SU-DHL-6 (cell line): ENCODE measurements at regions not wholly inside any gene's neighbourhood (a gene's known extent, or its start where the extent isn't known, plus 50 kb on each side); places are given as distances from the start of the nearest gene placed in this dataset.

ENCODE experiments used
- H2AFZ ChIP-seq: fragments of 200-600 bp; sonication (generic); 2 replicates; pipeline ENCODE4 v1.6.1; 2014; ENCODE audit warnings: low read depth, mild to moderate bottlenecking, moderate library complexity, mixed read lengths, antibody characterized with exemption, low read length; ENCODE audit not compliant: severe bottlenecking
- H3F3A ChIP-seq: fragments of 200-600 bp; shearing (Covaris generic); 2 replicates; pipeline ENCODE4 v1.6.0; 2016; ENCODE audit warnings: antibody characterized with exemption, mild to moderate bottlenecking; ENCODE audit not compliant: insufficient read depth
- H3K27ac ChIP-seq: fragments of 200-600 bp; sonication (generic); 2 replicates; pipeline ENCODE4 v1.5.1; 2016; ENCODE audit warnings: low read depth, mild to moderate bottlenecking, low read length, moderate library complexity, mixed read lengths
- H3K27me3 ChIP-seq: fragments of 200-600 bp; sonication (generic), shearing (Covaris generic); 2 replicates; pipeline ENCODE4 v1.6.0; 2014; ENCODE audit warnings: mild to moderate bottlenecking, low read length
- H3K36me3 ChIP-seq: fragments of 200-600 bp; sonication (generic); 2 replicates; pipeline ENCODE4 v1.6.1; 2014; ENCODE audit warnings: mild to moderate bottlenecking, low read length, mixed read lengths
- H3K4me2 ChIP-seq: fragments of 300-600, 200-600 bp; shearing (Covaris generic), sonication (generic); 2 replicates; pipeline ENCODE4 v1.6.0; 2014; ENCODE audit warnings: low read length, low read depth, mild to moderate bottlenecking; ENCODE audit not compliant: poor library complexity, severe bottlenecking
- H3K4me3 ChIP-seq: fragments of 200-600 bp; sonication (generic); 2 replicates; pipeline ENCODE4 v1.5.1; 2014; ENCODE audit warnings: antibody characterized with exemption, low read length, mild to moderate bottlenecking, mixed read lengths; ENCODE audit not compliant: insufficient read depth, poor library complexity, severe bottlenecking
- H3K79me2 ChIP-seq: fragments of 200-600 bp; sonication (generic); 2 replicates; pipeline ENCODE4 v1.6.1; 2014; ENCODE audit warnings: mild to moderate bottlenecking, low read length, moderate library complexity; ENCODE audit not compliant: insufficient read depth
- H3K9ac ChIP-seq: fragments of 200-600 bp; sonication (generic); 2 replicates; pipeline ENCODE4 v1.7.0; 2014; ENCODE audit warnings: mild to moderate bottlenecking, low read length
- H3K9me2 ChIP-seq: fragments of 200-600 bp; sonication (generic); replicated peaks from 2 replicates; pipeline ENCODE4 v1.6.1; 2014; ENCODE audit warnings: low read length; ENCODE audit not compliant: insufficient read depth
- H3K9me3 ChIP-seq: fragments of 200-600 bp; sonication (generic); 2 replicates; pipeline ENCODE4 v1.6.1; 2014; ENCODE audit warnings: low read length, mixed read lengths; ENCODE audit not compliant: insufficient read depth
- H4K20me1 ChIP-seq: fragments of 200-600 bp; sonication (generic); 2 replicates; pipeline ENCODE4 v1.6.1; 2014; ENCODE audit warnings: low read depth, mild to moderate bottlenecking, antibody characterized with exemption, low read length, moderate library complexity, mixed read lengths
- CTCF ChIP-seq: fragments of 200-600 bp; sonication (generic); IDR thresholded peaks from one replicate; pipeline ENCODE4 v1.5.1; 2017; ENCODE audit warnings: antibody characterized with exemption, mild to moderate bottlenecking, low read length, moderate library complexity; ENCODE audit not compliant: insufficient read depth, poor library complexity, severe bottlenecking
- EZH2phosphoT487 ChIP-seq: fragments of 200-600 bp; sonication (generic), shearing (Covaris generic); conservative IDR thresholded peaks from 2 replicates; pipeline ENCODE4 v1.6.1; 2018; ENCODE audit warnings: mild to moderate bottlenecking, antibody characterized with exemption, low read length, moderate library complexity, mixed read lengths

DNA sequence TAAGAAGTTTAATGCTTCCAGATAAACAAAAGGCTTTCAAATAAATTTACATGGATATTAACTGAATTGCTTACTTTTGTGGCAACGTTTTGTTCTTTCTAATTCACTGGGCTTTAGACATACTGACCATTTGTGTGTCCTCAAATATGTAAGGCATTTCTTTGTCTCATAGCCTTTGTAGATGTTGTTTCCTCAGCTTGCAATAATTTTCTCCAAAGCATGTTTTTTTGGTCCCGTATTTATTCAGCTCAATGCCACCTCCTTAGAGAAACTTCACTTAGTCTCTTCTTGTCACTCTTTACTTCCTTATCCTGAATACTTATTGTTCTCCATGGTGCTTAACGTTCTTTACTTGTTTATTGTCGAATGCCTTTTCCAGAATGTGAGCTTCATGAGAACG lies 98.5 kb downstream of the NUP35 start:
- Histone ChIP-seq H3K9me2 (no peaks in the 10 kb centered on the region), H3K9ac (no peak overlapping the region), H3K27ac (no peak overlapping the region), H4K20me1 (no peaks in the 10 kb centered on the region), H3F3A (no peaks in the 10 kb centered on the region), H3K79me2 (no peaks in the 10 kb centered on the region), H3K36me3 (peaks cover 10% of the 10 kb centered on the region; the same call in 1 of the 2 replicates), H2AFZ (no peak overlapping the region), H3K27me3 (no peaks in the 10 kb centered on the region), H3K9me3 (no peaks in the 10 kb centered on the region), H3K4me3 (no peak overlapping the region), H3K4me2 (no peak overlapping the region)
- TF ChIP-seq CTCF (no peak), EZH2phosphoT487 (no peak)

DNA sequence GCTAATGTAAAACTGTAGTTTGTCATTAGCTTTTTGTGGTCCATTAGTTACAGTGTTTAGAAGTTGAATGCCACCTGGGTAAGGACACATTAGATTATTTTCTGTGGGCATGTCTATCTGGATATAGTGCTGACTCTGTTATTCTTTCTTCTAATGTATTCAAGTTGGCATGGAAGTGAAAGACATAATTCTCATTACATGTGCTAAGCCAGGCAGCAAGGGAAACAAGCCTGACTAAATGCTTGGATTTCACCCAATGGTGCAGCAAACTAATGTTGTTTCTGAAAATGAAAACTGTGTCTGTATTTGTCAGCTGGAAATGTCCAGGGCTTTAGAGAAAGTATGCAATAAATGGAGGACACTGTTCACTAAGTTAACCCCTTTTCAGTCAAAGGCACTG lies 100.7 kb downstream of the NUP35 start:
- no peaks in the 10 kb centered on the region for H3K9me3 ChIP-seq
- TF ChIP-seq CTCF: no peak
- TF ChIP-seq EZH2phosphoT487: no peak
- H3K4me3 ChIP-seq: no peak overlapping the region
- H3K9me2 ChIP-seq: no peaks in the 10 kb centered on the region
- no peak overlapping the region for H3K9ac ChIP-seq
- peaks cover 10% of the 10 kb centered on the region; the same call in 1 of the 2 replicates for H3K36me3 ChIP-seq
- H4K20me1 ChIP-seq: no peaks in the 10 kb centered on the region
- no peaks in the 10 kb centered on the region for H3K27me3 ChIP-seq
- no peak overlapping the region for H3K4me2 ChIP-seq
- no peak overlapping the region for H3K27ac ChIP-seq
- no peak overlapping the region for H2AFZ ChIP-seq
- no peaks in the 10 kb centered on the region for H3K79me2 ChIP-seq
- H3F3A ChIP-seq: no peaks in the 10 kb centered on the region

DNA sequence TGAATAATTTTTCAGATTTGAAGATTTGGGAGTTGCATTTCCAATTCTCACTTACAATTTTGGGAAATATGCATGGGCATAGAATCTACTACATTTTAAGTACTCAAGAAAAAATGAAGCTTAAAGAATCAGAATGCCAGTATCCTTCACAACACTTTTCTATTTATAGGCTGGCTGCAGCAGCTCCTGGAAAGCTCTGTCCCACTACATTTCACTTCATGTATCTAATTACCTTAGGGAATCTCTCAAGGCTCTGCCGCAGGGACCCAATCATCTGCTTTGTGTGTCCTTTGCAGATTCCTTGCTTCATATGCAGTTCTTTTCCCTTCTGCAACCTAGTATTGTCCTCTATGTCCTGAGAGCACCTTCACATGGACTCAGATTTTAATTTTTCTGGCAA lies 102.9 kb downstream of the NUP35 start:
- no peak overlapping the region for H3K4me3 ChIP-seq
- no peaks in the 10 kb centered on the region for H3K9me2 ChIP-seq
- H3K36me3 ChIP-seq: peaks cover 10% of the 10 kb centered on the region; the same call in 1 of the 2 replicates
- no peak overlapping the region for H3K4me2 ChIP-seq
- no peak overlapping the region for H3K9ac ChIP-seq
- H3K79me2 ChIP-seq: no peaks in the 10 kb centered on the region
- H2AFZ ChIP-seq: no peak overlapping the region
- no peak overlapping the region for H3K27ac ChIP-seq
- no peaks in the 10 kb centered on the region for H4K20me1 ChIP-seq
- no peaks in the 10 kb centered on the region for H3K27me3 ChIP-seq
- no peaks in the 10 kb centered on the region for H3K9me3 ChIP-seq
- no peaks in the 10 kb centered on the region for H3F3A ChIP-seq
- TF ChIP-seq CTCF (no peak), EZH2phosphoT487 (no peak)

- H3K36me3 ChIP-seq: peaks cover 9% of the 10 kb centered on the region; the same call in 1 of the 2 replicates
- no peaks in the 10 kb centered on the region for H4K20me1 ChIP-seq
- H3F3A ChIP-seq: no peaks in the 10 kb centered on the region
- no peak for TF ChIP-seq CTCF
- no peak for TF ChIP-seq EZH2phosphoT487
- H3K27ac ChIP-seq: no peak overlapping the region
- H3K9me2 ChIP-seq: no peaks in the 10 kb centered on the region
- H3K27me3 ChIP-seq: no peaks in the 10 kb centered on the region
- H3K4me3 ChIP-seq: no peak overlapping the region
- no peak overlapping the region for H3K4me2 ChIP-seq
- no peak overlapping the region for H3K9ac ChIP-seq
- H3K9me3 ChIP-seq: no peaks in the 10 kb centered on the region
- H3K79me2 ChIP-seq: no peaks in the 10 kb centered on the region
- no peak overlapping the region for H2AFZ ChIP-seq
Observed at GRCh38 chr2:183229386-183229785, 105.1 kb downstream of the NUP35 start.
